ENCODE measurements at regions not wholly inside any gene's neighbourhood (a gene's known extent, or its start where the extent isn't known, plus 50 kb on each side); places are given as distances from the start of the nearest gene placed in this dataset.

DNA sequence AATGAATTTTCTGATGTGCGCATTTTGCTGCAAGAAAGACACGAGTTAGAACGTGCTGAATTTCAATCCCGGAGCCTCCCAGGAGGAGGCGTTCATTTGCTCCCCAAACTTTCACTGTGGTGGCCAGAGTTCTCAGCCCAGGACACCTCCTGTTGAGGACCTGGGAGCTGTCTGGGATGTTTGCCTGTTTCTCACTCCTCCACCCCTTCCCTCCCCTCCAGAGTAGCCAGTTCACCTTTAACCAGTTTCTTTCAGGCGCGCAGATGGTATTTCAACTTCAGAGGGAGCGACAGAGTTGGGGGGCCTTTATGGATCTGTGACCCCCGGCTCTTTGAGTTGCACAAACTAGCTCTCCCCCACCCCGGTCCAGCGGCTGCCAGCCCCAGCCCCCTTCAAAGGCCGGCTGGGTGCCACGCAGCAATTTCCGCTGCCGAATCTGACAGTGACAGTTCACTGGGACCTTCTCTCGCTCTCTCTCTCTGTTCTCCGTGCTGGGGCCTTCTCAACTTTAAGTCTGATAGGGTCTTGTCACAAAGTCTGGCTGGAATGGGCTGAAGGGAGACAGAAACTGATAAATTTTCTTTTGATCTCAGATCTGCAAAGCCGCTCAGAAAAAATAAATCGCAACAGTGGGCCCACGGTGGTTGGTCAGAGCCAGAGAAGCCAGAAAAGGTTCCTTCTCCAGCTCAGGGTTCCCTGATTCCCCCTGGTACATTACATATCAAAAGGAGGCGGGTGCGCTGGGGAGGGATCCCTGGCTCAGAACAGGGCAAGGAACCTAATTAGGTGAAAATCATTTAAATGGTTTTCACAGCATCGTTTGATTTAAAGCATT, 100.0 kb upstream of the STX18 start:
- DNase-seq (ENCODE audit: low read depth) = no peak
- TF ChIP-seq, protein P1, sequence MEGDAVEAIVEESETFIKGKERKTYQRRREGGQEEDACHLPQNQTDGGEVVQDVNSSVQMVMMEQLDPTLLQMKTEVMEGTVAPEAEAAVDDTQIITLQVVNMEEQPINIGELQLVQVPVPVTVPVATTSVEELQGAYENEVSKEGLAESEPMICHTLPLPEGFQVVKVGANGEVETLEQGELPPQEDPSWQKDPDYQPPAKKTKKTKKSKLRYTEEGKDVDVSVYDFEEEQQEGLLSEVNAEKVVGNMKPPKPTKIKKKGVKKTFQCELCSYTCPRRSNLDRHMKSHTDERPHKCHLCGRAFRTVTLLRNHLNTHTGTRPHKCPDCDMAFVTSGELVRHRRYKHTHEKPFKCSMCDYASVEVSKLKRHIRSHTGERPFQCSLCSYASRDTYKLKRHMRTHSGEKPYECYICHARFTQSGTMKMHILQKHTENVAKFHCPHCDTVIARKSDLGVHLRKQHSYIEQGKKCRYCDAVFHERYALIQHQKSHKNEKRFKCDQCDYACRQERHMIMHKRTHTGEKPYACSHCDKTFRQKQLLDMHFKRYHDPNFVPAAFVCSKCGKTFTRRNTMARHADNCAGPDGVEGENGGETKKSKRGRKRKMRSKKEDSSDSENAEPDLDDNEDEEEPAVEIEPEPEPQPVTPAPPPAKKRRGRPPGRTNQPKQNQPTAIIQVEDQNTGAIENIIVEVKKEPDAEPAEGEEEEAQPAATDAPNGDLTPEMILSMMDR (IDR thresholded peaks at IDR 0.05; ENCODE audit: insufficient read depth, low read depth, low read length, missing control alignments) = no peak
- H3K4me3 ChIP-seq (ENCODE audit: low read length) = no peak overlapping the region

DNA sequence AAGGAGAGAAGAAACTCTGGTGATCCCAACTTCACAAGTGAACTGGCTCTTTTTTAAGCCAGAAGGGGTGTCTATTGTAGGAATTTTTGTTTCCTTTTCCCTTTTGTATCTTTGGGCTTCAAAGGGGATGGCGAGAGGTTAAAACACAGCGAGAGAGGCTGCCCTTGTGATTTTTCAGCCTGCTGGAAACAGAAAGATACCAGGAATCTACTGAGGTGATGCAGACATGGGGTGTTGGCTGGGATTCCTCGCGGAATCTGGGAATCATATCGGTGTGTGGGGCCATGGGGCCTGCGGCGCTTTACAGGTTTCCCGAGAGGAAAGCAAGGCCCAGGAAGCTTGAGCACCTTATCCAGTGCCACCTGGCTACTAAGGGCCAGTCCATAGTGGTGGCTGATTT, 99.4 kb upstream of the STX18 start:
- TF ChIP-seq, protein P1 (IDR thresholded peaks at IDR 0.05; ENCODE audit: insufficient read depth, low read depth, low read length, missing control alignments) = no peak
- H3K4me3 ChIP-seq (ENCODE audit: low read length) = no peak overlapping the region
- DNase-seq (ENCODE audit: low read depth) = no peak

GRCh38 chr4:4640692-4641091, 98.8 kb upstream of the STX18 start:
- H3K4me3 ChIP-seq (ENCODE audit: low read length) = no peak overlapping the region
- no peak for DNase-seq (ENCODE audit: low read depth)
- TF ChIP-seq, protein P1 (IDR thresholded peaks at IDR 0.05; ENCODE audit: insufficient read depth, low read depth, low read length, missing control alignments) = no peak

DNA sequence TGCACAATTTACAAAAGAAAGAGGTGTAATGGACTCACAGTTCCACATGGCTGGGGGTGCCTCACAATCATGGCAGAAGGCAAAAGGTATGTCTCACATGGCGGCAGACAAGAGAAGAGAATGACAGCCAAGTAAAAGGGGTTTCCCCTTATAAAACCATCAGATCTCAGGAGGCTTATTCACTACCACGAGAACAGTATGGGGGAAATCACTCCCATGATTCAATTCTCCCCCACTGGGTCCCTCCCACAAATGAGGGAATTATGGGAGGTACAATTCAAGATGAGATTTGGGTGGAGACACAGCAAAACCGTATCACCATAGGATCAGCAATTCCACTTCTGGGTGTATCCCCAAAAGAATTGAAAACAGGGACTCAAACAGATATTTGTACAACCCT, 97.5 kb upstream of the STX18 start:
- H3K4me3 ChIP-seq (ENCODE audit: low read length) = no peak overlapping the region
- TF ChIP-seq, protein P1 (IDR thresholded peaks at IDR 0.05; ENCODE audit: insufficient read depth, low read depth, low read length, missing control alignments) = no peak
- no peak for DNase-seq (ENCODE audit: low read depth)

GRCh38 chr4:4637710-4638109, 95.9 kb upstream of the STX18 start:
- TF ChIP-seq, protein P1 (IDR thresholded peaks at IDR 0.05; ENCODE audit: insufficient read depth, low read depth, low read length, missing control alignments) = no peak
- no peak overlapping the region for H3K4me3 ChIP-seq (ENCODE audit: low read length)
- DNase-seq (ENCODE audit: low read depth) = peak; percentile 58

DNA sequence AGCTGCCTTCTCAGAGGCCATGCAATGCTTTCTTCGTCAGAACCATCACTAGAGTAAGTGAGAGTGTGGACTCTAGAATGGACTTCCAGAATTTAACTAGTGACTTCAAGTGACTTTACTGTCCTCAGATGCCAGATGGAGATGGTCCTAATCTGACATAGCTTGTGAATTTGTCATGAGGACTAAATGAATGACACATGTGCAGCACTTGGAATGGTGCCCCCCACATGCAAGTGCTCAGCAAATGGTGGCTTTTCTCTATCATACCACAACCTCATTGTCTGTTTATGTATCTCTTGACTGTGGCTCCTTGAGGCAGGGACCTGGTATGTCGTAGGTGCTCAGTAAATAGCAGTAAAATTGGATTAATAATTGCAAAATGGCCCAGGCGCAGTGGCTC, 91.6 kb upstream of the STX18 start:
- no peak for DNase-seq (ENCODE audit: low read depth)
- H3K4me3 ChIP-seq (ENCODE audit: low read length) = no peak overlapping the region
- TF ChIP-seq, protein P1 (IDR thresholded peaks at IDR 0.05; ENCODE audit: insufficient read depth, low read depth, low read length, missing control alignments) = no peak

GRCh38 chr4:4631150-4631549, 89.3 kb upstream of the STX18 start:
- H3K4me3 ChIP-seq (ENCODE audit: low read length) = no peak overlapping the region

More at GRCh38 chr4:4631150-4631549, 89.3 kb upstream of the STX18 start:
- TF ChIP-seq, protein P1 (IDR thresholded peaks at IDR 0.05; ENCODE audit: insufficient read depth, low read depth, low read length, missing control alignments) = no peak
- no peak for DNase-seq (ENCODE audit: low read depth)
